ENCODE measurements at regions not wholly inside any gene's neighbourhood (a gene's known extent, or its start where the extent isn't known, plus 50 kb on each side); places are given as distances from the start of the nearest gene placed in this dataset.

GRCh38 chr12:131553096-131553777 is 157.7 kb upstream of the SFSWAP start:
- no peaks in the 10 kb centered on the region for H3K36me3 ChIP-seq
- TF ChIP-seq CTCF (IDR thresholded peaks at IDR 0.05), result no peak
- intact Hi-C loops (cut with DNase I), result no loop called here
- no peak overlapping the region for H3K4me3 ChIP-seq
- ATAC-seq (no peak), DNase-seq (no peak)
- peaks cover 0 to 28% of the 10 kb centered on the region in 2 donors for H3K27me3 ChIP-seq
- H3K9me3 ChIP-seq, result no peaks in the 10 kb centered on the region
- no peak overlapping the region for H3K27ac ChIP-seq
- no peaks in the 10 kb centered on the region for H3K4me1 ChIP-seq

GRCh38 chr12:131555197-131555846 is 155.6 kb upstream of the SFSWAP start:
- H3K4me1 ChIP-seq, result no peaks in the 10 kb centered on the region
- DNase-seq (no peak), ATAC-seq (no peak)
- no peaks in the 10 kb centered on the region for H3K9me3 ChIP-seq
- no peak overlapping the region for H3K27ac ChIP-seq
- no peak for TF ChIP-seq CTCF (IDR thresholded peaks at IDR 0.05)
- H3K27me3 ChIP-seq, result peaks cover 0 to 28% of the 10 kb centered on the region in 2 donors
- H3K4me3 ChIP-seq, result no peak overlapping the region
- no peaks in the 10 kb centered on the region for H3K36me3 ChIP-seq
- intact Hi-C loops (cut with DNase I), result no loop called here

GRCh38 chr12:131555866-131556265 is 155.0 kb upstream of the SFSWAP start:
- no peak for TF ChIP-seq CTCF (IDR thresholded peaks at IDR 0.05)
- H3K27me3 ChIP-seq, result peaks cover 0 to 28% of the 10 kb centered on the region in 2 donors
- H3K36me3 ChIP-seq, result no peaks in the 10 kb centered on the region
- no peaks in the 10 kb centered on the region for H3K4me1 ChIP-seq
- DNase-seq (no peak), ATAC-seq (no peak)
- no peaks in the 10 kb centered on the region for H3K9me3 ChIP-seq
- H3K27ac ChIP-seq, result no peak overlapping the region
- no peak overlapping the region for H3K4me3 ChIP-seq
- intact Hi-C loops (cut with DNase I), result no loop called here

- intact Hi-C loops (cut with DNase I), result no loop called here
- H3K4me3 ChIP-seq, result no peak overlapping the region
- H3K27ac ChIP-seq, result no peak overlapping the region
- no peaks in the 10 kb centered on the region for H3K9me3 ChIP-seq
- DNase-seq, result no peak
- peaks cover 0 to 28% of the 10 kb centered on the region in 2 donors for H3K27me3 ChIP-seq
- H3K4me1 ChIP-seq, result no peaks in the 10 kb centered on the region
- no peak for ATAC-seq
- H3K36me3 ChIP-seq, result no peaks in the 10 kb centered on the region
- TF ChIP-seq CTCF (IDR thresholded peaks at IDR 0.05), result no peak
Measured at GRCh38 chr12:131557078-131557709, 153.7 kb upstream of the SFSWAP start.

All from left lung (tissue), 4 donors.